ENCODE measurements at regions not wholly inside any gene's neighbourhood (a gene's known extent, or its start where the extent isn't known, plus 50 kb on each side); places are given as distances from the start of the nearest gene placed in this dataset.

GRCh38 chr2:16226943-16227664 is 286.8 kb downstream of the MYCN start:
- TF ChIP-seq CTCF (IDR thresholded peaks at IDR 0.05 in 8 of 11, conservative IDR thresholded peaks at IDR 0.05 in 3 of 11) (no peak), POLR2AphosphoS5 (IDR thresholded peaks at IDR 0.05) (no peak), POLR2A (IDR thresholded peaks at IDR 0.05) (no peak)
